Suprapubic skin (tissue), 4 donors: ENCODE measurements at regions not wholly inside any gene's neighbourhood (a gene's known extent, or its start where the extent isn't known, plus 50 kb on each side); places are given as distances from the start of the nearest gene placed in this dataset.

Experiments
- CTCF ChIP-seq, 2 donors: fragments of 200-600 bp in 1 of 2; fragments of 450-650 bp in 1 of 2; sonication (generic) in 1 of 2; IDR thresholded peaks; one replicate each; pipeline ENCODE4 v1.5.1; 2016 to 2019; ENCODE audit warnings: antibody characterized with exemption in 2 of 2, mild to moderate bottlenecking in 1 of 2, moderate library complexity in 1 of 2
- EP300 ChIP-seq: sonication (generic); formaldehyde crosslinking; IDR thresholded peaks from one replicate; pipeline ENCODE4 v1.6.1; 2017; ENCODE audit warnings: antibody characterized with exemption
- POLR2A ChIP-seq, 2 donors: fragments of 450-650 bp; IDR thresholded peaks; one replicate each; pipeline ENCODE4 v1.6.1; 2017; ENCODE audit warnings: antibody characterized with exemption in 2 of 2, mild to moderate bottlenecking in 2 of 2, moderate library complexity in 2 of 2
- POLR2AphosphoS5 ChIP-seq, 3 donors: sonication (generic); formaldehyde crosslinking; IDR thresholded peaks; one replicate each; pipeline ENCODE4 v1.6.1; 2017; ENCODE audit warnings: antibody characterized with exemption in 3 of 3

- TF ChIP-seq CTCF (IDR thresholded peaks at IDR 0.05) (no peak), POLR2A (IDR thresholded peaks at IDR 0.05) (no peak), EP300 (no peak), POLR2AphosphoS5 (IDR thresholded peaks at IDR 0.05) (no peak)
These were observed 326.6 kb upstream of the POM121L12 start for GRCh38 chr7:52708846-52709245.
